OCI-LY1 (cell line): ENCODE measurements at regions not wholly inside any gene's neighbourhood (a gene's known extent, or its start where the extent isn't known, plus 50 kb on each side); places are given as distances from the start of the nearest gene placed in this dataset.

Experiments used
- H2AFZ ChIP-seq: fragments of 200-600 bp; sonication (generic), shearing (Covaris generic); 2 replicates; pipeline ENCODE4 v1.6.0; 2014; ENCODE audit warnings: antibody characterized with exemption, mild to moderate bottlenecking, low read length
- H3F3A ChIP-seq: fragments of 200-600 bp; sonication (generic), shearing (Covaris generic); 2 replicates; pipeline ENCODE4 v1.6.0; 2014; ENCODE audit warnings: mild to moderate bottlenecking, antibody characterized with exemption, low read length, moderate library complexity; ENCODE audit not compliant: insufficient read depth
- H3K27ac ChIP-seq: fragments of 200-600 bp; sonication (generic); 2 replicates; pipeline ENCODE4 v1.5.1; 2014; ENCODE audit warnings: low read length, mixed run types, mild to moderate bottlenecking, low read depth; ENCODE audit not compliant: poor library complexity, severe bottlenecking
- H3K27me3 ChIP-seq: fragments of 200-600 bp; sonication (generic); 2 replicates; pipeline ENCODE4 v1.6.0; 2014; ENCODE audit warnings: antibody characterized with exemption, mild to moderate bottlenecking, low read length, moderate library complexity; ENCODE audit not compliant: insufficient read depth
- H3K36me3 ChIP-seq: fragments of 200-600 bp; sonication (generic); 2 replicates; pipeline ENCODE4 v1.6.1; 2014; ENCODE audit warnings: mild to moderate bottlenecking, antibody characterized with exemption, low read length, moderate library complexity, mixed read lengths; ENCODE audit not compliant: insufficient read depth
- H3K4me1 ChIP-seq: fragments of 200-600 bp; sonication (generic); 2 replicates; pipeline ENCODE4 v1.5.1; 2014; ENCODE audit warnings: mild to moderate bottlenecking, low read length, moderate library complexity; ENCODE audit not compliant: insufficient read depth, severe bottlenecking
- H3K4me2 ChIP-seq: fragments of 200-600 bp; sonication (generic), shearing (Covaris generic); 2 replicates; pipeline ENCODE4 v1.6.1; 2014; ENCODE audit warnings: low read length
- H3K4me3 ChIP-seq: fragments of 200-600 bp; sonication (generic); 2 replicates; pipeline ENCODE4 v1.5.1; 2014; ENCODE audit warnings: low read length, low read depth, mild to moderate bottlenecking, mixed read lengths; ENCODE audit not compliant: poor library complexity, severe bottlenecking
- H3K79me2 ChIP-seq: fragments of 200-600 bp; shearing (Covaris generic); 2 replicates; pipeline ENCODE4 v1.6.1; 2016; ENCODE audit warnings: mixed run types, low read length, mixed read lengths; ENCODE audit not compliant: insufficient read depth
- H3K9ac ChIP-seq: fragments of 200-600 bp; sonication (generic), shearing (Covaris generic); 2 replicates; pipeline ENCODE4 v1.6.1; 2014; ENCODE audit warnings: mild to moderate bottlenecking, low read length, mixed read lengths
- H3K9me2 ChIP-seq: fragments of 200-600 bp; sonication (generic), shearing (Covaris generic); 2 replicates; pipeline ENCODE4 v1.6.1; 2014; ENCODE audit warnings: low read depth, mild to moderate bottlenecking, low read length, mixed read lengths
- H3K9me3 ChIP-seq: fragments of 200-600 bp; shearing (Covaris generic); 2 replicates; pipeline ENCODE4 v1.6.1; 2014; ENCODE audit warnings: low read length, mixed read lengths
- H4K20me1 ChIP-seq: fragments of 200-600 bp; sonication (generic), shearing (Covaris generic); 2 replicates; pipeline ENCODE4 v1.6.0; 2016; ENCODE audit warnings: mild to moderate bottlenecking, low read length; ENCODE audit not compliant: insufficient read depth
- EZH2 ChIP-seq: fragments of 200-600 bp; sonication (generic), shearing (Covaris generic); IDR thresholded peaks from 2 replicates; pipeline ENCODE4 v1.8.0; 2017; ENCODE audit warnings: borderline replicate concordance, mixed run types, mild to moderate bottlenecking, antibody characterized with exemption, low read length, moderate library complexity, mixed read lengths
- TF ChIP-seq, protein P1 (sequence below): fragments of 200-600 bp; sonication (generic), shearing (Covaris generic); IDR thresholded peaks from 2 replicates; pipeline ENCODE4 v1.5.1; 2017; ENCODE audit warnings: mild to moderate bottlenecking, antibody characterized with exemption, low read length, moderate library complexity, mixed read lengths

DNA sequence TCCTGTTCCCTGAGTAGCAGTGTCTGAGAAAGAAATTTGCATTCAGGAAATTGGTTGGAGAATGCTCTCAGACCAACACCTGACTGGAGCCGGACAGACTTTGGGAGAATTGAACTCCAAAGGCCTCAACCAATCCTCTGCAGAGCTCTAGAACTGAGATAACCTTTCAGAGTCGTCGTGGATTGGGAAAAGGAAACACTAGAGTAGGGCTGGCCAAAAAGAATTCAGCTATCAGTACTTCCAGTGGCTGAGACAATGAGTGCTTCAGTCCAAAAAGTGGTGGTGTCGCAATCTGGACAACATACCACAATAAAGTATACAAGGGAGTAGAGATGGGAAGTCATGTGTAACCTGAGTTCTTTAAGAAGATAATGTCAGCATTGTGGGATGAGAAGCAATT is 377.1 kb downstream of the SLC16A7 start:
- Histone ChIP-seq H3K9me2 (no peaks in the 10 kb centered on the region), H3F3A (no peaks in the 10 kb centered on the region), H3K4me3 (no peak overlapping the region), H3K27ac (no peak overlapping the region), H3K4me1 (no peaks in the 10 kb centered on the region), H3K27me3 (no peaks in the 10 kb centered on the region), H2AFZ (no peak overlapping the region), H3K9ac (no peak overlapping the region), H3K9me3 (no peaks in the 10 kb centered on the region), H3K36me3 (no peaks in the 10 kb centered on the region), H3K79me2 (no peaks in the 10 kb centered on the region), H3K4me2 (no peak overlapping the region), H4K20me1 (no peaks in the 10 kb centered on the region)
- TF ChIP-seq, protein P1, sequence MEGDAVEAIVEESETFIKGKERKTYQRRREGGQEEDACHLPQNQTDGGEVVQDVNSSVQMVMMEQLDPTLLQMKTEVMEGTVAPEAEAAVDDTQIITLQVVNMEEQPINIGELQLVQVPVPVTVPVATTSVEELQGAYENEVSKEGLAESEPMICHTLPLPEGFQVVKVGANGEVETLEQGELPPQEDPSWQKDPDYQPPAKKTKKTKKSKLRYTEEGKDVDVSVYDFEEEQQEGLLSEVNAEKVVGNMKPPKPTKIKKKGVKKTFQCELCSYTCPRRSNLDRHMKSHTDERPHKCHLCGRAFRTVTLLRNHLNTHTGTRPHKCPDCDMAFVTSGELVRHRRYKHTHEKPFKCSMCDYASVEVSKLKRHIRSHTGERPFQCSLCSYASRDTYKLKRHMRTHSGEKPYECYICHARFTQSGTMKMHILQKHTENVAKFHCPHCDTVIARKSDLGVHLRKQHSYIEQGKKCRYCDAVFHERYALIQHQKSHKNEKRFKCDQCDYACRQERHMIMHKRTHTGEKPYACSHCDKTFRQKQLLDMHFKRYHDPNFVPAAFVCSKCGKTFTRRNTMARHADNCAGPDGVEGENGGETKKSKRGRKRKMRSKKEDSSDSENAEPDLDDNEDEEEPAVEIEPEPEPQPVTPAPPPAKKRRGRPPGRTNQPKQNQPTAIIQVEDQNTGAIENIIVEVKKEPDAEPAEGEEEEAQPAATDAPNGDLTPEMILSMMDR = no peak
- TF ChIP-seq EZH2 = no peak

DNA sequence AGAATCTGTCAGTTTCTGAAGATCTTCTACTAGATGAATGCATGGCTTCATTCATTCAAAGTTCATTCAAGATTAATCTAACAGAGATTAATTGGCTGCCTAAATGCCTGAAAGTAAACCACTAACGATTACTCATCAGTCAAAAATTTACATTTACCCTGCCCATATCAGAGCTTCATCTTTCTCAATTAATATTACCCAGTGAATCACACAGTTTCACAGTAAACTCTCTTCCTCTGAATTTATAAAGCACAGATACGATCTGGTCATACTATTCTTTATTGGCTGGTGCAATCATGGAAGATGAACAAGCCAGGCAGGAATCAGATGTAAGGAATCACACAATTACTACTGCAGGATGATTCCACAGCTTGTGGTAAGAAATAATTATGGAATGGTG is 377.7 kb downstream of the SLC16A7 start:
- H3K9me3 ChIP-seq = no peaks in the 10 kb centered on the region
- H3K9ac ChIP-seq = no peak overlapping the region
- no peaks in the 10 kb centered on the region for H3K27me3 ChIP-seq
- H3K27ac ChIP-seq = no peak overlapping the region
- H3F3A ChIP-seq = no peaks in the 10 kb centered on the region
- no peaks in the 10 kb centered on the region for H3K9me2 ChIP-seq
- H3K4me1 ChIP-seq = no peaks in the 10 kb centered on the region
- H3K36me3 ChIP-seq = no peaks in the 10 kb centered on the region
- H2AFZ ChIP-seq = no peak overlapping the region
- no peak overlapping the region for H3K4me3 ChIP-seq
- no peaks in the 10 kb centered on the region for H4K20me1 ChIP-seq
- H3K4me2 ChIP-seq = no peak overlapping the region
- no peak for TF ChIP-seq EZH2
- TF ChIP-seq, protein P1 = no peak
- no peaks in the 10 kb centered on the region for H3K79me2 ChIP-seq

DNA sequence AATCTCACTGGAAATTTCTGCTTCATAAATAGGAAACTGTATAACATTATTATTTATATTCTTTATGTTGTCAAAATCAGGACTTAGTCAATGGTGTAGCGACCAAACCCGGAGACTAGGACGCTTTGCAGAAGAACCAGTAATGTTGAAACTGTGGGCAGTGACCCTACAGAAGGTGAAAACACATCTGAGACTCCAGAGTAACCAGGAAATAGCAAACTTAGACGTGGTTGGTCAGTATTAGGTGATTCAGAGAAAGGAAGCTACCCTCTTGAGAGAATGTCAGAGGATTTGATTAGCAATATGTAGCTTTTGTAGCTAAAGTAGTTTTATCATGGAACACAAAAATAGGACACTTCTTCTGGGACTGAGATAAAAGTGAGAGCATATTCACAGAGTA is 381.9 kb downstream of the SLC16A7 start:
- Histone ChIP-seq H2AFZ (no peak overlapping the region), H4K20me1 (no peaks in the 10 kb centered on the region), H3K9me3 (no peaks in the 10 kb centered on the region), H3K4me1 (no peaks in the 10 kb centered on the region), H3F3A (no peaks in the 10 kb centered on the region), H3K9me2 (no peaks in the 10 kb centered on the region), H3K36me3 (no peaks in the 10 kb centered on the region), H3K4me3 (no peak overlapping the region), H3K4me2 (no peak overlapping the region), H3K79me2 (no peaks in the 10 kb centered on the region), H3K27ac (no peak overlapping the region), H3K27me3 (no peaks in the 10 kb centered on the region), H3K9ac (no peak overlapping the region)
- TF ChIP-seq EZH2 = no peak
- TF ChIP-seq, protein P1 = no peak
